ENCODE measurements at regions not wholly inside any gene's neighbourhood (a gene's known extent, or its start where the extent isn't known, plus 50 kb on each side); places are given as distances from the start of the nearest gene placed in this dataset.

DNA sequence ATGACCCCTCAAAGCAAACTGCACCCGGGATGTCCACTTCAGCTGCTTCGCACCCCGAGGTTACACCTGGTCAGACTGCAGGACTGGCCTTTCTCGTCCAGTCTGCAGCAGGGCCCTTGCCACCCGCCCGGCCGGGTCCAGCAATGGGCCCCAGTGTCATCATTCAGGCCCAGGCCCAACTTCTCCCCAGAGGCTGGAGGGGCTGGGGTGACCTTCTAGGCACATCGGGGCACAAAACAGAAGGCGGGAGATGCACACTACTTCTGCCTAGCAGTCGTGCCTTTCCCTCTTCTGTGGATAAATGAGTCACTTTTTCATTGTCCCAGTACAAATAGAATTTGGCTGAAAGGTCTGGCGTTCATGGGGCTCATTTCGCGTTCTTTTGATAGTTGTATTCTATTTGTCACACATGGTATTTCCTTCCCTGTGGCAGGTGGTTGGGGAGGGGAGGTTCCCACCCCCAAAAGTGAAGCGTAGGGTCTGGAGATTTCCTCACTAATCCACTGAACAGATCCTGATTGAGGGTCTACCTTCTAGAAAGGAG, 56.9 kb upstream of the ID2 start:
- no peak overlapping the region for H3K4me3 Mint-ChIP-seq
- TF ChIP-seq, protein P1, sequence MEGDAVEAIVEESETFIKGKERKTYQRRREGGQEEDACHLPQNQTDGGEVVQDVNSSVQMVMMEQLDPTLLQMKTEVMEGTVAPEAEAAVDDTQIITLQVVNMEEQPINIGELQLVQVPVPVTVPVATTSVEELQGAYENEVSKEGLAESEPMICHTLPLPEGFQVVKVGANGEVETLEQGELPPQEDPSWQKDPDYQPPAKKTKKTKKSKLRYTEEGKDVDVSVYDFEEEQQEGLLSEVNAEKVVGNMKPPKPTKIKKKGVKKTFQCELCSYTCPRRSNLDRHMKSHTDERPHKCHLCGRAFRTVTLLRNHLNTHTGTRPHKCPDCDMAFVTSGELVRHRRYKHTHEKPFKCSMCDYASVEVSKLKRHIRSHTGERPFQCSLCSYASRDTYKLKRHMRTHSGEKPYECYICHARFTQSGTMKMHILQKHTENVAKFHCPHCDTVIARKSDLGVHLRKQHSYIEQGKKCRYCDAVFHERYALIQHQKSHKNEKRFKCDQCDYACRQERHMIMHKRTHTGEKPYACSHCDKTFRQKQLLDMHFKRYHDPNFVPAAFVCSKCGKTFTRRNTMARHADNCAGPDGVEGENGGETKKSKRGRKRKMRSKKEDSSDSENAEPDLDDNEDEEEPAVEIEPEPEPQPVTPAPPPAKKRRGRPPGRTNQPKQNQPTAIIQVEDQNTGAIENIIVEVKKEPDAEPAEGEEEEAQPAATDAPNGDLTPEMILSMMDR (IDR thresholded peaks at IDR 0.05; ENCODE audit: unreplicated experiment in 3 of 3) = no peak
- H3K27ac Mint-ChIP-seq = peak overlapping the region; percentile 63 to 86 (median 86)
- H3K4me1 Mint-ChIP-seq = peaks cover 37% of the 10 kb centered on the region
- H3K9me3 Mint-ChIP-seq = peaks cover 3% of the 10 kb centered on the region
- H3K27me3 Mint-ChIP-seq (ENCODE audit: low read depth) = peaks cover 8% of the 10 kb centered on the region
- no peaks in the 10 kb centered on the region for H3K36me3 Mint-ChIP-seq (ENCODE audit: low read depth)

DNA sequence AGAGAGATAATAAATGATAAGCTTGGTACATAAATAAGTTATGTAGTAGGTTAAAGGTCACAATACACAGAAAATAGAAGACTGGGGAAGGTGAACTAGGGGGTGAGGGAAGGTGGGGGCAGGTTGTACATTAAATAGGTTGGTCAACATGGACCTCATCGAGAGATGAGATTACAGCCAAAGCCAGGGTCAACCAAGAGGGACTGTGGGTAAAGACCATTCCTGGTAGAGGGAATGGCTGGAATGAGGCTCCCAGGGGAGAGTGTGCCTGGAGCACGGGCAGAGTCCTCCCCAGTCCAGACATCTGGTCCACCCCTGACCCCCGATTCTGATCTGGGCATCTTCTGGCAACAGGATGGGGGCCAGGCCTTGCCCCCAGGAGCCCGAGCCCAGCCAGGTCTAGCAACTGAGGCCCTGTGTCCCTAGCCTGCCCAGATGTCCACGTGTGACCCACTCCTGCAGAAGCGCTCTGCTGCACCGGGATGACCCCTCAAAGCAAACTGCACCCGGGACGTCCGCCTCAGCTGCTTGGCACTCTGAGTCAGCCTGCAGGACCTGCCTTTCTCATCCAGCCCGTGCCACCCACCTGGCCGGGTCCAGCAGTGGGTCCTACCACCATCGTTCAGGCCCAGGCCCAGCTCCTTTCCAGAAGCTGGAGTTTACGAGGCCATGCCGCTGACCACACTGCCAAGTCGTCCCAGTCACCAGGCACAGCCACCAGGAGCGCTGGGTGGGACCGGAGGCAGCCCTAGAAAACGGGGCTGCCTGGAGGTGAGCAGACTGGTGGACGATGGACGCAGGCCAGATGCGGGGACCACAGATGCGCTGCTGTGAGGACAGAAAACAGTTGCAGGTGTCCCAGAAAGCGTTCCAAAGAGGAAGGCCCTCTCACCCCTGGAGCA, 56.2 kb upstream of the ID2 start:
- Mint-ChIP-seq H3K27me3 (ENCODE audit: low read depth) (peaks cover 8% of the 10 kb centered on the region), H3K27ac (peak overlapping the region; percentile 63 to 86 (median 86)), H3K4me1 (peaks cover 30% of the 10 kb centered on the region), H3K9me3 (no peaks in the 10 kb centered on the region), H3K4me3 (no peak overlapping the region), H3K36me3 (ENCODE audit: low read depth) (no peaks in the 10 kb centered on the region)
- TF ChIP-seq, protein P1 (IDR thresholded peaks at IDR 0.05; ENCODE audit: unreplicated experiment in 3 of 3) = no peak

DNA sequence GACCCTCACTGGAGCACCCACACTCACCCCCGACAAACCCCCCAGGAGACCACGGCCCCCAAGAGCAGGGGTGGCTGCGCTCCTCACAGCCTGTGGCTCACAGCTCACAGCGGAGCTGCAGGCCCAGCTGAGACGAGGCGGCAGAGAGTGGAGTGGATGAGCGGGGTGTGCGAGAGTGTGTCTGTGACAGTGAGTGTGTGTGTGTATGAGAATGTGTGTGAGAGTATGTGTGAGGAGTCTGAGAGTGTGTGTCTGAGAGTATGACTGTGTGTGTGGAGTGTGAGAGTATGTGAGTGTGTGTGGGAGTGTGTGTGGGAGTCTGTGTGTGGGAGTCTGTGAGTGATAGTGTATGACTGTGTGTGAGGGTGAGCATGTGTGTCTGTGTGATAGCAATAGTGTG, 55.3 kb upstream of the ID2 start:
- Mint-ChIP-seq H3K27ac (peak overlapping the region; percentile 41 to 87 (median 84)), H3K36me3 (ENCODE audit: low read depth) (no peaks in the 10 kb centered on the region), H3K9me3 (no peaks in the 10 kb centered on the region), H3K27me3 (ENCODE audit: low read depth) (peaks cover 8% of the 10 kb centered on the region), H3K4me1 (peaks cover 21% of the 10 kb centered on the region), H3K4me3 (no peak overlapping the region)
- TF ChIP-seq, protein P1 (IDR thresholded peaks at IDR 0.05; ENCODE audit: unreplicated experiment in 3 of 3) = no peak

- H3K27me3 Mint-ChIP-seq (ENCODE audit: low read depth) = peaks cover 8% of the 10 kb centered on the region
- TF ChIP-seq, protein P1 (IDR thresholded peaks at IDR 0.05; ENCODE audit: unreplicated experiment in 3 of 3) = no peak
- H3K36me3 Mint-ChIP-seq (ENCODE audit: low read depth) = no peaks in the 10 kb centered on the region
- no peak overlapping the region for H3K4me3 Mint-ChIP-seq
- peaks cover 23% of the 10 kb centered on the region for H3K4me1 Mint-ChIP-seq
- H3K9me3 Mint-ChIP-seq = no peaks in the 10 kb centered on the region
- peak overlapping the region; percentile 41 to 87 (median 84) for H3K27ac Mint-ChIP-seq
Measured at GRCh38 chr2:8627019-8627691, 54.7 kb upstream of the ID2 start.

- peaks cover 8% of the 10 kb centered on the region for H3K27me3 Mint-ChIP-seq (ENCODE audit: low read depth)
- TF ChIP-seq, protein P1 (IDR thresholded peaks at IDR 0.05; ENCODE audit: unreplicated experiment in 3 of 3) = no peak
- H3K4me1 Mint-ChIP-seq = peaks cover 23% of the 10 kb centered on the region
- H3K36me3 Mint-ChIP-seq (ENCODE audit: low read depth) = no peaks in the 10 kb centered on the region
- no peak overlapping the region for H3K4me3 Mint-ChIP-seq
- H3K27ac Mint-ChIP-seq = peak overlapping the region in 1 of 3 experiments; percentile 74
- H3K9me3 Mint-ChIP-seq = no peaks in the 10 kb centered on the region
Measured at GRCh38 chr2:8627692-8628085, 54.2 kb upstream of the ID2 start.

All from nephron (organoid).